MM.1S (cell line): ENCODE measurements at regions not wholly inside any gene's neighbourhood (a gene's known extent, or its start where the extent isn't known, plus 50 kb on each side); places are given as distances from the start of the nearest gene placed in this dataset.

Experiments
- DNase-seq: peaks from one replicate; pipeline ENCODE4 v3.0.0-alpha.2; 2015
- H2AFZ ChIP-seq: fragments of 300-600 bp; sonication (generic); 2 replicates; pipeline ENCODE4 v1.6.0; 2016; ENCODE audit warnings: antibody characterized with exemption, low read length
- H3F3A ChIP-seq: fragments of 300-600 bp; sonication (generic); 2 replicates; pipeline ENCODE4 v1.6.1; 2016; ENCODE audit warnings: mild to moderate bottlenecking, antibody characterized with exemption, low read length, moderate library complexity, mixed read lengths; ENCODE audit not compliant: insufficient read depth
- H3K27ac ChIP-seq: fragments of 300-600 bp; sonication (generic); 2 replicates; pipeline ENCODE4 v1.5.1; 2016; ENCODE audit warnings: mild to moderate bottlenecking, low read length
- H3K27me3 ChIP-seq: fragments of 300-600 bp; sonication (generic); replicated peaks from 2 replicates; pipeline ENCODE4 v1.6.0; 2016; ENCODE audit warnings: low read length; ENCODE audit not compliant: insufficient read depth
- H3K36me3 ChIP-seq: fragments of 300-600 bp; sonication (generic); replicated peaks from 2 replicates; pipeline ENCODE4 v1.6.1; 2016; ENCODE audit warnings: mild to moderate bottlenecking, low read length, mixed read lengths; ENCODE audit not compliant: insufficient read depth
- H3K4me1 ChIP-seq: fragments of 300-600 bp; sonication (generic); 2 replicates; pipeline ENCODE4 v1.6.1; 2016; ENCODE audit warnings: low read length, mixed read lengths
- H3K4me2 ChIP-seq: fragments of 300-600 bp; sonication (generic); 2 replicates; pipeline ENCODE4 v1.6.0; 2016; ENCODE audit warnings: low read depth, low read length
- H3K4me3 ChIP-seq: fragments of 300-600 bp; sonication (generic); 2 replicates; pipeline ENCODE4 v1.5.1; 2016; ENCODE audit warnings: low read length, mixed read lengths
- H3K79me2 ChIP-seq: fragments of 300-600 bp; sonication (generic); 2 replicates; pipeline ENCODE4 v1.6.1; 2016; ENCODE audit warnings: mixed run types, low read length, mixed read lengths
- H3K9ac ChIP-seq: fragments of 300-600 bp; sonication (generic); 2 replicates; pipeline ENCODE4 v1.6.1; 2016; ENCODE audit warnings: low read length, mixed read lengths
- H3K9me2 ChIP-seq: fragments of 300-600 bp; sonication (generic); replicated peaks from 2 replicates; pipeline ENCODE4 v1.6.1; 2016; ENCODE audit warnings: mild to moderate bottlenecking, low read length, mixed read lengths; ENCODE audit not compliant: insufficient read depth
- H3K9me3 ChIP-seq: fragments of 300-600 bp; sonication (generic); replicated peaks from 2 replicates; pipeline ENCODE4 v1.6.1; 2016; ENCODE audit warnings: mild to moderate bottlenecking, low read length, mixed read lengths; ENCODE audit not compliant: insufficient read depth
- H4K20me1 ChIP-seq: fragments of 300-600 bp; sonication (generic); 2 replicates; pipeline ENCODE4 v1.6.1; 2016; ENCODE audit warnings: mild to moderate bottlenecking, low read length, moderate library complexity, mixed read lengths; ENCODE audit not compliant: insufficient read depth
- CTCF ChIP-seq: fragments of 300-600 bp; sonication (generic); IDR thresholded peaks from 2 replicates; pipeline ENCODE4 v1.5.1; 2016; ENCODE audit warnings: antibody characterized with exemption, low read length, mixed read lengths
- EZH2 ChIP-seq: fragments of 300-600 bp; sonication (generic); optimal IDR thresholded peaks from 2 replicates; pipeline ENCODE3; 2017; ENCODE audit warnings: low read depth, mild to moderate bottlenecking, antibody characterized with exemption, low read length, mixed read lengths
- EZH2phosphoT487 ChIP-seq: fragments of 300-600 bp; sonication (generic); IDR thresholded peaks from 2 replicates; pipeline ENCODE4 v1.6.1; 2018; ENCODE audit warnings: antibody characterized with exemption, low read length

- no peaks in the 10 kb centered on the region for H3K9me3 ChIP-seq
- H4K20me1 ChIP-seq, result no peaks in the 10 kb centered on the region
Observed at GRCh38 chr18:39675906-39676305, 2110.3 kb upstream of the CELF4 start.

GRCh38 chr18:39675368-39675767 is 2109.8 kb upstream of the CELF4 start:
- no peak for TF ChIP-seq CTCF
- no peak for TF ChIP-seq EZH2phosphoT487
- no peak for TF ChIP-seq EZH2
- Histone ChIP-seq H3K27ac (no peak overlapping the region), H3K4me3 (no peak overlapping the region), H2AFZ (no peak overlapping the region), H4K20me1 (no peaks in the 10 kb centered on the region), H3K36me3 (no peaks in the 10 kb centered on the region), H3K9ac (no peak overlapping the region), H3K4me1 (no peaks in the 10 kb centered on the region), H3K9me2 (no peaks in the 10 kb centered on the region), H3K27me3 (no peaks in the 10 kb centered on the region), H3F3A (no peaks in the 10 kb centered on the region), H3K9me3 (no peaks in the 10 kb centered on the region), H3K4me2 (no peak overlapping the region), H3K79me2 (no peaks in the 10 kb centered on the region)
- DNase-seq, result no peak

More at GRCh38 chr18:39675906-39676305, 2110.3 kb upstream of the CELF4 start:
- Histone ChIP-seq H3K36me3 (no peaks in the 10 kb centered on the region), H3F3A (no peaks in the 10 kb centered on the region), H3K79me2 (no peaks in the 10 kb centered on the region), H3K27me3 (no peaks in the 10 kb centered on the region), H3K4me1 (no peaks in the 10 kb centered on the region), H2AFZ (no peak overlapping the region), H3K9me2 (no peaks in the 10 kb centered on the region), H3K27ac (no peak overlapping the region), H3K4me2 (no peak overlapping the region), H3K4me3 (no peak overlapping the region), H3K9ac (no peak overlapping the region)
- no peak for DNase-seq
- TF ChIP-seq EZH2, result no peak

GRCh38 chr18:39672171-39672570 is 2106.6 kb upstream of the CELF4 start:
- no peak for DNase-seq
- no peak overlapping the region for H3K4me3 ChIP-seq
- no peak overlapping the region for H3K9ac ChIP-seq
- no peaks in the 10 kb centered on the region for H3F3A ChIP-seq
- H2AFZ ChIP-seq, result no peak overlapping the region
- no peaks in the 10 kb centered on the region for H3K27me3 ChIP-seq
- no peak overlapping the region for H3K27ac ChIP-seq
- H3K4me2 ChIP-seq, result no peak overlapping the region
- no peak for TF ChIP-seq CTCF
- no peak for TF ChIP-seq EZH2
- TF ChIP-seq EZH2phosphoT487, result no peak
- no peaks in the 10 kb centered on the region for H3K36me3 ChIP-seq
- H3K9me2 ChIP-seq, result no peaks in the 10 kb centered on the region
- H4K20me1 ChIP-seq, result no peaks in the 10 kb centered on the region
- no peaks in the 10 kb centered on the region for H3K9me3 ChIP-seq
- no peaks in the 10 kb centered on the region for H3K4me1 ChIP-seq
- no peaks in the 10 kb centered on the region for H3K79me2 ChIP-seq

- Histone ChIP-seq H4K20me1 (no peaks in the 10 kb centered on the region), H3K27me3 (no peaks in the 10 kb centered on the region), H3K27ac (no peak overlapping the region), H3K4me2 (no peak overlapping the region), H3K4me3 (no peak overlapping the region), H3K9me2 (no peaks in the 10 kb centered on the region), H3K9ac (no peak overlapping the region), H3K36me3 (no peaks in the 10 kb centered on the region), H3F3A (no peaks in the 10 kb centered on the region), H3K4me1 (no peaks in the 10 kb centered on the region), H3K79me2 (no peaks in the 10 kb centered on the region), H3K9me3 (no peaks in the 10 kb centered on the region), H2AFZ (no peak overlapping the region)
- TF ChIP-seq EZH2phosphoT487, result no peak
- TF ChIP-seq CTCF, result no peak
- no peak for TF ChIP-seq EZH2
- DNase-seq, result no peak
Observed at GRCh38 chr18:39667905-39668304, 2102.3 kb upstream of the CELF4 start.
